ENCODE measurements at regions not wholly inside any gene's neighbourhood (a gene's known extent, or its start where the extent isn't known, plus 50 kb on each side); places are given as distances from the start of the nearest gene placed in this dataset.

GRCh38 chr19:27851543-27852060 is 1361.3 kb downstream of the UQCRFS1 start:
- H3K4me3 ChIP-seq (ENCODE audit: control insufficient read depth in 1 of 2, extremely low read depth in 1 of 2, low read length in 1 of 2), result no peak overlapping the region
- WGBS (ENCODE audit: insufficient coverage), result 82% methylated on average over 13 of the region's 14 CpGs
- peaks cover 0 to 4% of the 10 kb centered on the region in 2 experiments for H3K27me3 ChIP-seq (replicated peaks in 1 of 2; ENCODE audit: control insufficient read depth in 2 of 2, extremely low read depth in 1 of 2, insufficient read depth in 2 of 2, low read length in 1 of 2)
- H3K27me3 Mint-ChIP-seq, result no peaks in the 10 kb centered on the region
- H3K36me3 ChIP-seq (ENCODE audit: control insufficient read depth in 2 of 2, extremely low read depth in 1 of 2, insufficient read depth in 1 of 2, low read length in 1 of 2), result no peaks in the 10 kb centered on the region
- no peak overlapping the region for H3K27ac Mint-ChIP-seq
- peaks cover 12% of the 10 kb centered on the region for H3K36me3 Mint-ChIP-seq
- H3K4me3 Mint-ChIP-seq, result no peak overlapping the region
- DNase-seq (no peak), ATAC-seq (replicated peaks in 1 of 4) (no peak)
- no peak overlapping the region for H3K27ac ChIP-seq (ENCODE audit: low read length)
- H3K4me1 Mint-ChIP-seq, result no peaks in the 10 kb centered on the region
- peaks cover 2% of the 10 kb centered on the region for H3K9me3 ChIP-seq
- ChIA-PET CTCF (no interaction called here), POLR2A (no interaction called here)
- H3K4me1 ChIP-seq (ENCODE audit: control insufficient read depth in 1 of 2, extremely low read depth in 1 of 2, insufficient read depth in 2 of 2, low read length in 2 of 2), result no peaks in the 10 kb centered on the region
- peaks cover 29 to 65% (median 50%) of the 10 kb centered on the region in 3 donors for H3K9me3 Mint-ChIP-seq

- no peak overlapping the region for H3K27ac Mint-ChIP-seq
- CTCF ChIA-PET, result no interaction called here
- no peak for ATAC-seq (replicated peaks in 1 of 4)
- H3K4me1 Mint-ChIP-seq, result no peaks in the 10 kb centered on the region
- Histone ChIP-seq H3K36me3 (ENCODE audit: control insufficient read depth in 2 of 2, extremely low read depth in 1 of 2, insufficient read depth in 1 of 2, low read length in 1 of 2) (no peaks in the 10 kb centered on the region), H3K4me3 (ENCODE audit: control insufficient read depth in 1 of 2, extremely low read depth in 1 of 2, low read length in 1 of 2) (no peak overlapping the region), H3K9me3 (peaks cover 2% of the 10 kb centered on the region), H3K4me1 (ENCODE audit: control insufficient read depth in 1 of 2, extremely low read depth in 1 of 2, insufficient read depth in 2 of 2, low read length in 2 of 2) (no peaks in the 10 kb centered on the region), H3K27ac (ENCODE audit: low read length) (no peak overlapping the region), H3K27me3 (replicated peaks in 1 of 2; ENCODE audit: control insufficient read depth in 2 of 2, extremely low read depth in 1 of 2, insufficient read depth in 2 of 2, low read length in 1 of 2) (peaks cover 0 to 4% of the 10 kb centered on the region in 2 experiments)
- POLR2A ChIA-PET, result no interaction called here
- DNase-seq, result no peak
- peaks cover 12% of the 10 kb centered on the region for H3K36me3 Mint-ChIP-seq
- 93% methylated on average over 30 of the region's 30 CpGs for WGBS (ENCODE audit: insufficient coverage)
- no peak overlapping the region for H3K4me3 Mint-ChIP-seq
- peaks cover 29 to 64% (median 49%) of the 10 kb centered on the region in 3 donors for H3K9me3 Mint-ChIP-seq
- H3K27me3 Mint-ChIP-seq, result no peaks in the 10 kb centered on the region
These were observed 1361.9 kb downstream of the UQCRFS1 start for GRCh38 chr19:27851002-27851481.

DNA sequence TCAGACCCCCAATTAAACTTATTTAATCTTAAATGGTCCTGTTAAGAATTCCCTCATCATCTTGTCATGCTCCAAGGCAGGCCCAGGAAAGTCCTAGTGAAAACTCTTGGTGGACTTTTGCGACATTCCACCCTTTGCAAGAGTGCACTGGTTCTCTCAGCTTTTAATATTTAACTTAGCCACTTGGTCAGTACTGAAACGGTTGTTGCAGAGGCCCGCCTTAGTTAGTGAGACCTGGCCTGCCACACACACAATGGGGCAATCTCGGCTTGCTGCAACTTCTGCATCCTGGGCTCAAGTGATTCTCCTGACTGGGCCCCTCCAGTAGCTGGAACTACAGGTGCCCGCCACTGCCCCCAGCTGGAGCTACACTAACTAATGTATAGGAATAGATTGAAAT is 1366.0 kb downstream of the UQCRFS1 start:
- CTCF ChIA-PET, result no interaction called here
- H3K36me3 ChIP-seq (ENCODE audit: control insufficient read depth in 2 of 2, extremely low read depth in 1 of 2, insufficient read depth in 1 of 2, low read length in 1 of 2), result no peaks in the 10 kb centered on the region
- H3K4me3 Mint-ChIP-seq, result no peak overlapping the region
- DNase-seq, result no peak
- POLR2A ChIA-PET, result no interaction called here
- peaks cover 0 to 4% of the 10 kb centered on the region in 2 experiments for H3K27me3 ChIP-seq (replicated peaks in 1 of 2; ENCODE audit: control insufficient read depth in 2 of 2, extremely low read depth in 1 of 2, insufficient read depth in 2 of 2, low read length in 1 of 2)
- peaks cover 15% of the 10 kb centered on the region for H3K36me3 Mint-ChIP-seq
- ATAC-seq (replicated peaks in 1 of 4), result no peak
- no peak overlapping the region for H3K27ac ChIP-seq (ENCODE audit: low read length)
- peaks cover 43 to 71% (median 61%) of the 10 kb centered on the region in 3 donors for H3K9me3 Mint-ChIP-seq
- H3K4me1 Mint-ChIP-seq, result no peaks in the 10 kb centered on the region
- H3K4me1 ChIP-seq (ENCODE audit: control insufficient read depth in 1 of 2, extremely low read depth in 1 of 2, insufficient read depth in 2 of 2, low read length in 2 of 2), result no peaks in the 10 kb centered on the region
- whole genome bisulfite sequencing (ENCODE audit: insufficient coverage), result 90% methylated on average over 4 of the region's 5 CpGs
- H3K27ac Mint-ChIP-seq, result no peak overlapping the region
- peaks cover 2% of the 10 kb centered on the region for H3K9me3 ChIP-seq
- H3K4me3 ChIP-seq (ENCODE audit: control insufficient read depth in 1 of 2, extremely low read depth in 1 of 2, low read length in 1 of 2), result no peak overlapping the region
- no peaks in the 10 kb centered on the region for H3K27me3 Mint-ChIP-seq

- no peaks in the 10 kb centered on the region for H3K27me3 ChIP-seq (replicated peaks in 1 of 2; ENCODE audit: control insufficient read depth in 2 of 2, extremely low read depth in 1 of 2, insufficient read depth in 2 of 2, low read length in 1 of 2)
- ChIA-PET POLR2A (no interaction called here), CTCF (no interaction called here)
- no peaks in the 10 kb centered on the region for H3K9me3 ChIP-seq
- Mint-ChIP-seq H3K4me3 (no peak overlapping the region), H3K9me3 (peaks cover 36 to 70% (median 60%) of the 10 kb centered on the region in 3 donors), H3K27ac (no peak overlapping the region), H3K36me3 (peaks cover 15% of the 10 kb centered on the region), H3K27me3 (no peaks in the 10 kb centered on the region), H3K4me1 (no peaks in the 10 kb centered on the region)
- ATAC-seq (replicated peaks in 1 of 4), result no peak
- WGBS (ENCODE audit: insufficient coverage), result 88% methylated on average over 4 of the region's 6 CpGs
- H3K27ac ChIP-seq (ENCODE audit: low read length), result no peak overlapping the region
- DNase-seq, result no peak
- H3K4me1 ChIP-seq (ENCODE audit: control insufficient read depth in 1 of 2, extremely low read depth in 1 of 2, insufficient read depth in 2 of 2, low read length in 2 of 2), result no peaks in the 10 kb centered on the region
- no peak overlapping the region for H3K4me3 ChIP-seq (ENCODE audit: control insufficient read depth in 1 of 2, extremely low read depth in 1 of 2, low read length in 1 of 2)
- no peaks in the 10 kb centered on the region for H3K36me3 ChIP-seq (ENCODE audit: control insufficient read depth in 2 of 2, extremely low read depth in 1 of 2, insufficient read depth in 1 of 2, low read length in 1 of 2)
These were observed 1368.7 kb downstream of the UQCRFS1 start for GRCh38 chr19:27844261-27844660.

DNA sequence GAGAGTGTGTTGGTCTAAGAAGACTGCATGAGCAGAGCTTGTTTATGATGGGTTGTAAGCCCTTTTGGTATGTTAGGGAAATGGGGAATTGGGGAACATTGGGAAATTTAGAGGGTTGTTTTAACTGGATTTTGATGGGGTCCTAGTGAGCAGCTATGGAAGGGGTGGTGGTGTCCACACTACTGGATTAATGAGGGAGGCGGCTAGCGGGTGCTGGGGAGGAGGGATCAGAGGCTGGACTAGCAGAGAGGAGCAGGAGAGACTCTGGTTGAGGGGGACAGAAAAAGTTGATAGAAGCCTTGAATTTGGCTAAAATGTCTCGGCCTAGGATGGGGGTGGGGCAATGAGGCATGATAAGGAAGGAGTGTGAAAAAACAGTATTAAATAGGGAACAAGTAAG is 1369.1 kb downstream of the UQCRFS1 start:
- Mint-ChIP-seq H3K27me3 (no peaks in the 10 kb centered on the region), H3K36me3 (peaks cover 13% of the 10 kb centered on the region), H3K27ac (no peak overlapping the region), H3K4me3 (no peak overlapping the region), H3K4me1 (no peaks in the 10 kb centered on the region), H3K9me3 (peaks cover 36 to 69% (median 60%) of the 10 kb centered on the region in 3 donors)
- WGBS (ENCODE audit: insufficient coverage), result 100% methylated on average over 2 of the region's 3 CpGs
- ChIA-PET CTCF (no interaction called here), POLR2A (no interaction called here)
- Histone ChIP-seq H3K4me1 (ENCODE audit: control insufficient read depth in 1 of 2, extremely low read depth in 1 of 2, insufficient read depth in 2 of 2, low read length in 2 of 2) (no peaks in the 10 kb centered on the region), H3K27me3 (replicated peaks in 1 of 2; ENCODE audit: control insufficient read depth in 2 of 2, extremely low read depth in 1 of 2, insufficient read depth in 2 of 2, low read length in 1 of 2) (no peaks in the 10 kb centered on the region), H3K9me3 (no peaks in the 10 kb centered on the region), H3K4me3 (ENCODE audit: control insufficient read depth in 1 of 2, extremely low read depth in 1 of 2, low read length in 1 of 2) (no peak overlapping the region), H3K36me3 (ENCODE audit: control insufficient read depth in 2 of 2, extremely low read depth in 1 of 2, insufficient read depth in 1 of 2, low read length in 1 of 2) (no peaks in the 10 kb centered on the region), H3K27ac (ENCODE audit: low read length) (no peak overlapping the region)
- DNase-seq (no peak), ATAC-seq (replicated peaks in 1 of 4) (no peak)

DNA sequence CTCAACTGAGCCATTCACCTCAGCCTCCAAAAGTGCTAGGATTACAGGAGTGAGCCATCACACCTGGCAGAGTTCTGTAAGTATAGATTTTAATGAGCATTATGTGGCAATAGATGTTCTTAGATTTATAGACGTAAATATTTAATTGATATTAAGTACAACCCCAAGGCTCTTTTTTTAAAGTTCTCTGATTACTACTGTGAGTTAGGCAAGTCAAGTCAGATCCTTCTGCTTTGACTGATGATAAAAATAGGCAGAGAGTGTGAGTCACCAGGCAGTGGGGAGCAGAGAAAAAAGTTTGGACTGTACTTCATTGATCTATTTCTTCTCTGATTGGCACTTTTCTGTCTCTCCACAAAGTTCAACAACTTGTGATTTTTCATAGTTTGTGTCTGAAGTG is 1379.9 kb downstream of the UQCRFS1 start:
- ATAC-seq (replicated peaks in 1 of 4), result no peak
- DNase-seq, result no peak
- POLR2A ChIA-PET, result no interaction called here
- Histone ChIP-seq H3K27me3 (replicated peaks in 1 of 2; ENCODE audit: control insufficient read depth in 2 of 2, extremely low read depth in 1 of 2, insufficient read depth in 2 of 2, low read length in 1 of 2) (no peaks in the 10 kb centered on the region), H3K9me3 (no peaks in the 10 kb centered on the region), H3K27ac (ENCODE audit: low read length) (no peak overlapping the region), H3K4me1 (ENCODE audit: control insufficient read depth in 1 of 2, extremely low read depth in 1 of 2, insufficient read depth in 2 of 2, low read length in 2 of 2) (no peaks in the 10 kb centered on the region), H3K36me3 (ENCODE audit: control insufficient read depth in 2 of 2, extremely low read depth in 1 of 2, insufficient read depth in 1 of 2, low read length in 1 of 2) (no peaks in the 10 kb centered on the region), H3K4me3 (ENCODE audit: control insufficient read depth in 1 of 2, extremely low read depth in 1 of 2, low read length in 1 of 2) (no peak overlapping the region)
- Mint-ChIP-seq H3K4me3 (no peak overlapping the region), H3K27me3 (no peaks in the 10 kb centered on the region), H3K27ac (no peak overlapping the region), H3K9me3 (peaks cover 16 to 39% (median 25%) of the 10 kb centered on the region in 3 donors), H3K4me1 (no peaks in the 10 kb centered on the region), H3K36me3 (peaks cover 32% of the 10 kb centered on the region)
- WGBS (ENCODE audit: insufficient coverage), result no CpG with 5 or more reads among the region's 1 CpG
- CTCF ChIA-PET, result interaction anchor here in 1 of 2 donors (0.5 kb wide), 1 partner anchor 1429 kb away, joined by 8 read pairs; no protein-coding TSS in a partner anchor

- H3K36me3 ChIP-seq (ENCODE audit: control insufficient read depth in 2 of 2, extremely low read depth in 1 of 2, insufficient read depth in 1 of 2, low read length in 1 of 2), result no peaks in the 10 kb centered on the region
These were observed 1384.1 kb downstream of the UQCRFS1 start for GRCh38 chr19:27828829-27829228.

More at GRCh38 chr19:27828829-27829228, 1384.1 kb downstream of the UQCRFS1 start:
- Histone ChIP-seq H3K4me3 (ENCODE audit: control insufficient read depth in 1 of 2, extremely low read depth in 1 of 2, low read length in 1 of 2) (no peak overlapping the region), H3K4me1 (ENCODE audit: control insufficient read depth in 1 of 2, extremely low read depth in 1 of 2, insufficient read depth in 2 of 2, low read length in 2 of 2) (no peaks in the 10 kb centered on the region), H3K27ac (ENCODE audit: low read length) (no peak overlapping the region), H3K27me3 (replicated peaks in 1 of 2; ENCODE audit: control insufficient read depth in 2 of 2, extremely low read depth in 1 of 2, insufficient read depth in 2 of 2, low read length in 1 of 2) (no peaks in the 10 kb centered on the region), H3K9me3 (no peaks in the 10 kb centered on the region)
- ATAC-seq (replicated peaks in 1 of 4), result no peak
- 40% methylated on average over 1 of the region's 3 CpGs for WGBS (ENCODE audit: insufficient coverage)
- no peaks in the 10 kb centered on the region for H3K4me1 Mint-ChIP-seq
- ChIA-PET CTCF (no interaction called here), POLR2A (no interaction called here)
- H3K36me3 Mint-ChIP-seq, result peaks cover 31% of the 10 kb centered on the region
- peaks cover 16 to 40% (median 17%) of the 10 kb centered on the region in 3 donors for H3K9me3 Mint-ChIP-seq
- H3K4me3 Mint-ChIP-seq, result no peak overlapping the region
- no peak overlapping the region for H3K27ac Mint-ChIP-seq
- no peaks in the 10 kb centered on the region for H3K27me3 Mint-ChIP-seq
- no peak for DNase-seq
